GM12865 (cell line): ENCODE measurements at regions not wholly inside any gene's neighbourhood (a gene's known extent, or its start where the extent isn't known, plus 50 kb on each side); places are given as distances from the start of the nearest gene placed in this dataset.

ENCODE experiments used
- DNase-seq: peaks from one replicate; pipeline ENCODE4 v3.0.0; 2010; ENCODE audit warnings: low read depth
- H3K4me3 ChIP-seq: 2 replicates; pipeline ENCODE4 v1.5.1; 2011; ENCODE audit warnings: mild to moderate bottlenecking, low read depth, low read length, control low read depth
- TF ChIP-seq, protein P1 (sequence below): IDR thresholded peaks from 2 replicates; pipeline ENCODE4 v1.5.1; 2011; ENCODE audit warnings: low read length, control low read depth, low read depth, inconsistent platforms; ENCODE audit not compliant: insufficient read depth; ENCODE audit errors: missing control alignments

GRCh38 chr15:26017665-26018064 is 154.5 kb upstream of the ATP10A start:
- TF ChIP-seq, protein P1, sequence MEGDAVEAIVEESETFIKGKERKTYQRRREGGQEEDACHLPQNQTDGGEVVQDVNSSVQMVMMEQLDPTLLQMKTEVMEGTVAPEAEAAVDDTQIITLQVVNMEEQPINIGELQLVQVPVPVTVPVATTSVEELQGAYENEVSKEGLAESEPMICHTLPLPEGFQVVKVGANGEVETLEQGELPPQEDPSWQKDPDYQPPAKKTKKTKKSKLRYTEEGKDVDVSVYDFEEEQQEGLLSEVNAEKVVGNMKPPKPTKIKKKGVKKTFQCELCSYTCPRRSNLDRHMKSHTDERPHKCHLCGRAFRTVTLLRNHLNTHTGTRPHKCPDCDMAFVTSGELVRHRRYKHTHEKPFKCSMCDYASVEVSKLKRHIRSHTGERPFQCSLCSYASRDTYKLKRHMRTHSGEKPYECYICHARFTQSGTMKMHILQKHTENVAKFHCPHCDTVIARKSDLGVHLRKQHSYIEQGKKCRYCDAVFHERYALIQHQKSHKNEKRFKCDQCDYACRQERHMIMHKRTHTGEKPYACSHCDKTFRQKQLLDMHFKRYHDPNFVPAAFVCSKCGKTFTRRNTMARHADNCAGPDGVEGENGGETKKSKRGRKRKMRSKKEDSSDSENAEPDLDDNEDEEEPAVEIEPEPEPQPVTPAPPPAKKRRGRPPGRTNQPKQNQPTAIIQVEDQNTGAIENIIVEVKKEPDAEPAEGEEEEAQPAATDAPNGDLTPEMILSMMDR: no peak
- DNase-seq: no peak
- no peak overlapping the region for H3K4me3 ChIP-seq

- no peak for DNase-seq
- TF ChIP-seq, protein P1: no peak
- H3K4me3 ChIP-seq: no peak overlapping the region
Measured at GRCh38 chr15:26015516-26016075, 152.5 kb upstream of the ATP10A start.

DNA sequence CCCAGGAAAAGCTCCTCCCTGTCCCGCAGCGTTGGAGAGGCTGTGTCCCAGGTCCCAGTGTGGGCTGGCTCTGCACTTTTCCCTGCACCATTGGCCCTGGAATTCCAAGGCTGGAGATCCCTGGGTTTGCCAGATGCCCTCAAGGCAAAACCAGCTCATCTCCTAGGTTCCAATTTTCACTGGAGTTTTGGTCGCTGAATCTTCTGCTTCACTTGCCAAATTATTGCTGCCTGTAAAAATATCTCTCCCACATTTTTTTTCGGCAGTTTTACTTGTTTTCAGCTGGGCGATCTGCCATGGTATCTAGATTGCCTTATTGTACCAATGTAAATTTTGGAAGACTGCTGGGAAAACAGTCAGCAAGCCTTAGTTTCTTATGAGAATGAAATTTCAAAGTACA is 150.9 kb upstream of the ATP10A start:
- DNase-seq: no peak
- TF ChIP-seq, protein P1: no peak
- no peak overlapping the region for H3K4me3 ChIP-seq

DNA sequence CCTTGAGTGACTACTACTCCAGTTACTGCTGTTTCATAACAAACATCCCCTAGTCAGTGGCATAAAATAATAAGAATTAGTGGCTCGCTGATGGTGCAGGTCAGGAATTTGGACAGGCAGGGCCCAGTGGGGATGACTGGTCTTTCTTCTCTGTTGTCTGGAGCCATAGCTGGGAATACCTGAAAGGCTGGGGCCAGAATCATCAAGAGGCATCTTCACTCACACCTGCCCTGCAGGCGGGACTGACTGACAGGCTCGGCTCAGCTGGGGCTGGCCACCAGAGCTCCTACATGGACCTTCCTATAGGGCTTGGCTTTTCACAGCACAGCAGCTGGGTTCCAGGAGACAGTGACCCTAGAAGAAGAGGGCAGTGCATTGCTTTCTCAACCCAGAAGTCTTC is 148.8 kb upstream of the ATP10A start:
- no peak for DNase-seq
- TF ChIP-seq, protein P1: no peak
- H3K4me3 ChIP-seq: no peak overlapping the region

- no peak for DNase-seq
- no peak overlapping the region for H3K4me3 ChIP-seq
- TF ChIP-seq, protein P1: no peak
Measured at GRCh38 chr15:26007151-26007550, 144.0 kb upstream of the ATP10A start.

GRCh38 chr15:26001201-26001600 is 138.1 kb upstream of the ATP10A start:
- TF ChIP-seq, protein P1: no peak
- DNase-seq: no peak
- no peak overlapping the region for H3K4me3 ChIP-seq

GRCh38 chr15:25993506-25993905 is 130.4 kb upstream of the ATP10A start:
- no peak for DNase-seq
- no peak overlapping the region for H3K4me3 ChIP-seq
- TF ChIP-seq, protein P1: no peak
